HG03469 (cell line): ENCODE measurements at regions not wholly inside any gene's neighbourhood (a gene's known extent, or its start where the extent isn't known, plus 50 kb on each side); places are given as distances from the start of the nearest gene placed in this dataset.
"Not testable (repeated sequence)": the region's sequence is repeated elsewhere in the genome, so short reads cannot be mapped to it uniquely, and the experiment has no call there.

Experiments used
- ATAC-seq: cut with Tn5 transposase; IDR thresholded peaks from one replicate; pipeline ENCODE4 v1.9.1; 2021; ENCODE audit warnings: mild to moderate bottlenecking, moderate library complexity, moderate number of reproducible peaks; ENCODE audit not compliant: unreplicated experiment

DNA sequence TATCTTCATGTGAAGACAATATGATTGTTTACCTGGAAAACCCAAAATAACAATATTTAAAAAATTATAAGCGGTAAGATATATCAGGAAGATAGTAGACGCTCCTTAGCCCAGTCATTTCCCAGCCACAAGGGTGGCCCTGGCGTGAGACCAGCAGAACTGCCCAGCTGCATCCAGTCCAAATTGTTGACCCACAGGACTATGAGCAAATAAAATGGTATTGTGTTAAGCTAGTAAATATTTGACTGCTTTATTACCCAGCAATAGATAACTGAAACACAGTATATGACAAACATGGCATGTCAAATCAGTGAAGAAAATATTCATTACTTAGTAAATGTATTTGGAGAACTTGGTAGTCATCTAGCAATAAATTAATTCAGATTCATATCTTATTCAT lies 294.3 kb upstream of the SPAG17 start:
- ATAC-seq = no peak

DNA sequence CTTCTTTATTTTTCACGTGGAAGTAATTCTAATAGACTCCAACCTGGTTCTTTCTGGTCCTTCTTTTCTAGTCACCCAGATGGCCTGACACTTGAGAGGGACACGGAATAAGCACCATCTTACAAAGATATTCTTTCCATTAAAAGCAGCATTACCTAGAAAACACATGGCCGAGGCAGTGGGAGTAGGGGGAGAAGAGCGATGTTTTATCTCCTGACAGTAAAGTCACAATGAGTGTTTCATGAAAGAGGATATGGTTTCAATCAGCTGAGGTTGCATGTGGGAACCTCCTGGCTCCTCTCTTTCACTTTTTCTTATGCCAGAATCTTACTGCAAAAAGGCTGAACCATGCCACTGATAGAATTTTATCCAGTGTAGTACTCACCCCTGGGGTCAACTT lies 288.8 kb upstream of the SPAG17 start:
- ATAC-seq = no peak

DNA sequence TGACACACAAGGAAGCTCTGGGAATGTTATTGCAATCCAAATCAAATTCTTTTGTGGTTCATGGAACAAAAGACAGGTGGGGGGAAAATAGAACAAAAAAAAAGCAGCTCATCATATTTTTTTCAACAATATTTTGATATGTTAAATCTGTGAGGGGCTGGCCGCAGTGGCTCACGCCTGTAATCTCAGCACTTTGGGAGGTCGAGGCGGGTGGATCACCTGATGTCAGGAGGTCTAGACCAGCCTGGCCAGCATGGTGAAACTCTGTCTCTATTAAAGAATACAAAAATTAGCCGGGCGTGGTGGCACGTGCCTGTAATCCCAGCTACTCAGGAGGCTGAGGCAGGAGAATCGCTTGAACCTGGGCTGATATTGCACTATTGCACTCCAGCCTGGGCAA lies 279.4 kb upstream of the SPAG17 start:
- not testable (repeated sequence) for ATAC-seq

DNA sequence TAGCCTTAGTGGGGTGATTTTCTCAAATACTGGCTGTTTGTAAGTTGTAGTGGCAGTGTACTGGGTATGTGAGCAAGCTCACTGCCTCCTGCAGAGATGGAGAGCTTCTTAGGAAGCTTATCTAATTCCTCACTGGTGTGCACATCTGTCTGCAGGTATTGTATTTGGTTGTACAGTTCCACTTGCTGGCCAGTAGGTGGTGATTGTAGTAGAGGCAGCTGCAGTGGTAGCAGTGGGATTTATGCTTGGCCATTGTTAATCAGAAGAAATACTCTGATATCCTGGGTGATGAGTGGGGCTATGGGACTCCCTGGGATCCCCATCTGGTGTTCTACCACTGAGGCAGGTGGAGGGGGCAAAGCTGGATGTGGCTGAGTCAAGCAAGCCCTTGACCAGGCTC lies 276.1 kb upstream of the SPAG17 start:
- ATAC-seq = no peak

DNA sequence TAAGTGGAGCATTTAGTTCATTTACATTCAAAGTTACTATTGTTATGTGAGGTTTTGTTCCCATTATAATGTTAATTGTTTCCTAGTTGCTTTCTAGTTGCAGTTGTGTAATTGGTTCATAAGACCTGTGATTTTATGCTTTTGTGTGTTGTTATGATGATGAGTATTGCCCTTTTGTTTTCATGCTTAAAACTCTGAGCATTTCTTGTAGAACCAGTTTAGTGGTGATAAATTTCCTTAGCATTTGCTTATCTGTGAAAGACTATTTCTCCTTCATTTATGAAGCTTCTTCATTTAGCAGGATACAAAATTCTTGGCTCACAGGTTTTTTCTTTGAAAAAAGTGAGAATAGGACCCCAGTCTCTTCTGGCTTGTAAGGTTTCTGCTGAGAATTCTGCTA lies 274.8 kb upstream of the SPAG17 start:
- ATAC-seq = no peak

DNA sequence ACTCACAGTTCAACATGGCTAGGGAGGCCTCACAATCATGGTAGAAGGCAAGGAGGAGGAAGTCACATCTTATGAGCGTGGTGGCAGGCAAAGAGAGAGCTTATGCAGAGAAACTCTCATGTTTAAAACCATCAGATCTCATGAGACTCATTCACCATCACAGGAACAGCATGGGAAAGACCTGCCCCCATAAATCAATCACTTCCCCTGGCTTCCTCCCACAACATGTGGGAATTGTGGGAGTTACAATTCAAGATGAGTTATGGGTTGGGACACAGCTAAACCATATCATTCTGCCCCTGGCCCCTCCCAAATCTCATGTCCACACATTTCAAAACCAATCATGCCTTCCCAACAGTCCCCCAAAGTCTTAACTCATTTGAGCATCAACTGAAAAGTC lies 268.8 kb upstream of the SPAG17 start:
- not testable (repeated sequence) for ATAC-seq

DNA sequence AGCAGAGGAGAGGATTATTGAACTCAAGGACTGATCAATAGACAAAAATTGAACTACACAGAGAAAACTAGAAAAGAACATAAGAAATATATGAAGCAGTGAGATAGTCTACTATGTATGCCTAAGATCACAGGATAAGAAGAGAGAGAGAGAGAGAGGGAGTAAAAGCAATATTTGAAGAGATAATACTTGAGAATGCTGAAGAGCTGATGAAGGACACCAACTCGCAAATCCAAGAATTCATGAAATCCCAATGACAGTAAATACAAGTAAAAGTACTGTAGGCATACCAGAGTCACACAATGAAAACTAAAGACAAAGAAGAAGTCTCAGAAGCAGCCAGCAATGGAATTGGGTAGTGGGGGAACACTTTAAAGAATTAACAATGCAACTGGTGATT lies 260.1 kb upstream of the SPAG17 start:
- ATAC-seq = no peak

DNA sequence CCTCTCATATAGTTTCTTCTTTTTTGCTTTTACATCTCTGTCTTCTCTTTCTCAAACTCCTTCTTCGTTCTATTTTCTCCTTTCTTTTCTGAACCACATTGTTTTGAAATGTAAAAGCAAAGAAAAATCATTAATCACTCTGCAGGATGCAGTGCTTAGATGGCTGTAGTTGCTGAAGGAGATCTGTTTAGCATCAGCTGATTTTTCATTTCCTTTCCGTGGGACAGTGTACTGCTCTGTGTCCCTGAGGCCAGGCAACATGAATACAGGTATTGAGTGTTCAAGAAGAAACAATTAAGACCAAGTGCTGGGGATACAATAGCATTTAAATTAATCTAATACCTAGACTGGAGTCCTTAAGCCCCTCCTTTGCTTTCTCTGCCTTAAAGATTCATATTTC lies 257.2 kb upstream of the SPAG17 start:
- no peak for ATAC-seq

DNA sequence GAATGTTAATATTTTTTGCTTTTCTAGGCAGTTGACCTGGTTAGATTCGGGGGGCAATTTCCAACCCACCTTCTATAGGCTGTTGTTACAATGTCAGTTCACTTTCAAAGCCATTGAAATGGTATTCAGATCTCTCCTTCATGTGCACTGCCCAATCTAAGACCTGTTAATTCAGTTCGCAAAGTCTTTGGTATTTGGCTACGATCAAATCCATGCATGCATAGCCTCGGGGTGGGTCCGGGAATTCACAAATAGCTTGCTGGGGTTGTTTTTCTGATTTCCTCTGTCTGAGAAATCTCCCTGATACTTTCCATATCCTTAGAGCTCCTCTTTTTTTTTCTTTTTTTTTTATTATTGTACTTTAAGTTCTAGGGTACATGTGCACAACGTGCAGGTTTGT lies 252.6 kb upstream of the SPAG17 start:
- no peak for ATAC-seq

DNA sequence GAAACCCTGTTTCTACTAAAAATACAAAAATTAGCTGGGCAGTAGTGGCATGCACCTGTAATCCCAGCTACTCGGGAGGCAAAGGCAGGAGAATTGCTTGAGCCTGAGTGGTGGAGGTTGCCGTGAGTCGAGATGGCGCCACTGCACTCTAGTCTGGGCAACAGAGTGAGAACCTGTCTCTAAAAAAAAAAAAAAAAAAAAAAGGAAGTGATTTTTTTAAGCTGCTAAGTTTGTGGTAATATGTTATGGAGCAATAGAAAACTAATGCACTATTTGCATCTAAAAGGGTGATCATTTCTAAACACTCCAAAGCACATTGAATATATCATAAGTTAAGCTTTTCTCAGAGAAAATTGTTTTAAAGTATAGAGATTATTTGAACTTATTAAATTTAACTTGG lies 244.8 kb upstream of the SPAG17 start:
- no peak for ATAC-seq

DNA sequence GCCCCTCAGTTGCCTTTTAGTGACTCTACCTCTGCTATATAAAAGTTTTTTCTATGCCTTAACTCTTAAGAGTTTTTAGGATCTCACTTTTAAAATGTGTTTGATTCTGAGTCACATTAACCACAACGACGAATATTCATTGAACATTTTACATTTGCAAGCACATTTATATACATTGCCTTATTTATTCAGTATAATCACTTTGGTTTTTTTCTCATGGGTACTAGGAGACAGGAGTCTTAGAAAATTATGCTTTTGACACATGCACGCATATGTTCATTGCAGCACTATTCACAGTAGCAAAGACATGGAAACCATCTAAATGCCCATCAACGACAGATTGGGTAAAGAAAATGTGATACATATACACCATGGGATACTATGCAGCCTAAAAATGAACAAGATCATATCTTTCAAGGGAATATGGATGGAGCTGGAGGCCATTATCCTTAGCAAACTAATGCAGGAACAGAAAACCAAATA lies 236.9 kb upstream of the SPAG17 start:
- no peak for ATAC-seq

DNA sequence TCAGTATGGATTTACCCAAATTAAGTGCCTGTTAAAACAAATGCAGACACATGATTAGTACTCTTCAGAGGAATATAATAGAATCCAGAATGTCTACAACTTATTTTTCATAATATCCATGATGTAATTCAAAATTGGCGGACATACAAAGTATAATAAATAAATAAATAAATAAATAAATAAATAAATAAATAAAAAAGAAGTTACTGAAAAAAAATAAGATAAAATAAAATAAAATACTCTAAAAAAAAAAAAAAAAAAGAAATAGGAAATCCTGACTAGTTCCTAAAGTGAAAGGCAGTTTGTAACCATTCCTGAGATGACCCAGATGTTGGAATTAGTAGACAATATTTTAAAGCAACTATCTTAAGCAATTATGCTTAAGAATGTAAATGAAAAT lies 219.0 kb upstream of the SPAG17 start:
- ATAC-seq = no peak

DNA sequence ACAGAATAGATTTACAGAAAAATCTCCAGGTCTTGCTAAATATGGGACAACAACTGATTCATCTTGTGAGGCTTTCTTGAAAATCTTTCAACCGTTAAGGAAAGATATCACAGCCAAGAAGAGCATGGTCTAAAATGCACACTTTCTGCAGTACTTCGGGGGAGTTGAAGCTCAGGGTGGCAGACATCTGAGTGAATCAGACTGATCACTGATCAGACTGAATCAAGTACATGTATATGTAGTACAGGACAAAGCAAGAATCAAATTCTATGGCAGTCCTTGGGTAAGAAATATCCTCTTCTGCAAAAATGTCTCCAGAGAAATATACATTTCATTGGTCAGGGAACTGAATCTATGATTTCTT lies 212.4 kb upstream of the SPAG17 start:
- ATAC-seq = no peak

DNA sequence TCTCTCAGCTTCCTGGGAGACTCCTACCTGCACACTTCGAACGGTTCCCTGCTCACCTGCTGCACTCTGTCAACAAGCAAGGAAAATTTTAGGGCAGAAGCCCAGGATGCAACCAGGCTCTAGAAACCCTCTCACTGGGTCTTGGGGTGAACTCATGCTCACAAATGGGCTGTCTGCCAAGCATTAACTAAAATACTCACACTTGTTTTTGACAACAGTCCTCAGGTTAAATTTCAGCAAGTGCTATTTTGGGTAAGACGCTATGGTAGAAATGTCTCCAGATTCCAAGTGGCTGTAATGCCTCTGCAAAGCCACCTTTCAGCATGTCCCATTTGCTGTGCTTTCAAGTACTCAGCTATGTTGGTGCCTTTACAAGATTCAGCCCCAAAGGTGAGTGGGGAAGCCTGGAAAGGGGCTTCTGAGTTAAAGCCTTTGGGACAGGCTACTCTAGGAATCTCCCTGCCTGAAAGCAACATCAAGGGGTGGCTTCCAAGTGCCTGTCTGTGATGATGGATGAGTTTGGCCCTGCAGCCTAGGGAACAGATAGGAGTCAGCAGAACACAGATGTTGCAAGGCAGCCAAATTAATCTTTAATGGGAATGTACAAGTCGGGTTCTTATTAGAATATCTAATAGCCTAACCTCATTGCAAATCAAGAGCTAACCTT lies 211.9 kb upstream of the SPAG17 start:
- no peak for ATAC-seq

DNA sequence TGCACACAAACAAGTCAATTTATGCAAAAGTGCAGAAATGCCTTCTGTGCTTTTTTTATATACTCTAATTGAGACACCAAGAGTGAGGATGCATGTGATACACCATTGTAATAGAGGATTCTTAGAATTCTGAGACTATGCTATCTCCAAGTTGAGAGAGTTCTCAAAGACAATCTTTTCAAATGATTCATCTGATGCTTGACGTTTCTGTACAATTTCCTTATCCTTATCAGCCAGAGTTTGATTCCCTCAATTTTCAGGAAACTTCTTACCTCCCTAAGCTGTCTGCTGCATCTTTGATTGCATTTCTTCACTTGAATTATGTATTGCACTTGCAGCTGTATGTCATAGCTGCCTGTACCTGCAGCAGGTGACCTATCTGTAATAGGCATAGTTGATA lies 211.3 kb upstream of the SPAG17 start:
- no peak for ATAC-seq

DNA sequence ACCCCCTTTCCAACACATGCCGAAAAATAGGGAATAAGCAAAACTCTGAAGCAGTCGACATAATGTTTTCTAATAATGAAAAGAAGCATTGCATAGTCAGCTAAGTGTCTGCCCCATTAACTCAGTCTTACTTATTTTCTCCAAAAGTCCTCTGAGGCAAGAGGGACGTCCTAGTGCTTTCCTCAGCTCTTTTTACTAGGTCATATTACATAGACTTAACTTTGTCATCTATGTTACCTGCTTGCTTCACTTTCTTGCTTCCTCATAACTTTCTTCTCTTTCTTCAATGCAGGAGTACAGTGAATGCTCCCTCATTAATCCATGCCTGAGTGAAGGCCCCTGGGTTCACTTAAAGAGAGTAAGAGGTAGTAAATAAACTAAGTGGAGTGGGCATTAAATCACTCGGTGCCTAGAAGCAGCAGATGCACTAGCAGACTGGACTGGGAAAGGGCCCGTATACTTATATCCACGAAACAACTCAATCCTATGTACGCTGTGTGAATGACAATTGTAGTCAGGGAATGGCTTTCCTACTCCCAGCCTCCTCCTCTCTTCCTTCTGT lies 210.5 kb upstream of the SPAG17 start:
- no peak for ATAC-seq

DNA sequence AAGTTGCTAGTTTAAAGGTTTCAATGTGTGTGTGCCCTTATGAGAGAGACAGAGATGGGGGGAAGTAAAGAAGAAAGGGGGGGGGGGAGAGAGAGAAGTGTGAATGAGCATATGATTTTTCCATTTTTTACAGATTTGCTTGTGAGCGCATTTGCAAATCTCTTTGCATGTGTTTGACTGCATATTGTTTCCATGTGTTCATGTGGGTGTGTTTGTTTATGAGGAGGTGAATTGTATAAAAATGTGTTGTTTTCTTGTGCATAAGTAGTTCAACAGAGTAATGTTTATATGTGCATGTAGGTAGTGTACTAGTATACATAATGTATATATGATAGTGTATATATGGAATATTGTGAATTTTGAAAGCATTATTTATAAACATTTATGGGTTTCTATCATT lies 205.9 kb upstream of the SPAG17 start:
- ATAC-seq = no peak

DNA sequence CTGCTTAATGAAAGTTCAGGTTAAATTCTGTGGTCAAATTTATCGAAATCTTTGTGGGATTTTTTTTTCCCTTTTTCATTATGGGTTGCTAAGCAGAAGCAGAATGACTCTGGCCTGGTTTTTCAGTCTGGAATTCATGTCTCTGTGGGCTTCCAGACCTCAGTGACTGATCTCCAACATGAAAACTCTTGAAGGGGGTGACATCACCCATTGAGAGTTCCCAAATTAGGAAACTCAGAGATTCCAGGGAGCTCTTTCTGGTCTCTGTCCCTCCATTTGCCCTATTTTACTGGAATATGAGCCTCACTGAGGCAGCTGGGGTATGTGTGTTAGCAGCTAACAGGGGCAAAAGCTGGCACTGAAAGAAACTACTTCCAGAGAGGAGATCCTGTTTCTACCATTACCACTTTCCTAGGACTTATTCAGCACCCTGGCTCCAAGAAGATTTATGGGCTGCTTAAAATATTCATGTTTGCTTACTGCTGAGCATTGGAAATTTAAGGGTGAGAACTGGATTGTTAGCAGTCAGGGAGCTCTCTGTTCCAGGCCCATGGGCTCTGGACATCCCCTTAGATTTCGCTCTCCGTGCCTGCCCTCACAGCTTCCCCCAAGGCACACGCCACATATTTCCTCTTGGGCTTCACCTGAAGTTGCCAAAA lies 203.4 kb upstream of the SPAG17 start:
- no peak for ATAC-seq

DNA sequence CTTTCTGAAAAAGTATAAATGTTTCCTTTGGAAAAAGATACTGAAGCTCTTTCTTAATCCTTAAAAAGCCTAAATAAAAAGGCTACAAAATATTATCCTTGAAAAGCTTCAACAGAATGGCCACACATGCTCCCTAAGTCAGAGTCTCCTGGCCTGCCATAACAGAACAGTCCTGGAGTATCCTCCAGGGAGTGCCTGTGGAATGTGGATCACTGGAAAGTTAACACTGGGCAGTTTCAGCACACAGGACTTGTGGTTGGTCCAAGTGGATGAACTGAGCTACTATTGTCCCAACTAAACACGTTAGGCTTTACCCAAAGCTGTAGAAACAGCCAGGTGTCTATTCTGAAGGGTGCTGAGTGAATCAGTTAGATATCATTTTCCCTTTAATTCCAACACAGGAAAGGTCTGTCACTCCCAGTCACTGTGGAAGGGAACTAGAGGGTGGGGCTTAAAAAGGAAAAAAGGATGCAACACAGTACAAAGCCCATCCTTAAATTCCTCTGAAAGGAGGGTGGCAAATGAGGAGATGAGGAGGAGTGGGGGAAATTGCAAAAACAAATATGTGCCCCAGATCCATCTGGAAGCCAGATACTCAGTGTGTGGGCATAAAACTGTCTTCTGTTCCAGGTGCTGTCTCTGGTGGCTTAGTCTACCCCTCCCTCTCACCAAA lies 196.3 kb upstream of the SPAG17 start:
- ATAC-seq = no peak

DNA sequence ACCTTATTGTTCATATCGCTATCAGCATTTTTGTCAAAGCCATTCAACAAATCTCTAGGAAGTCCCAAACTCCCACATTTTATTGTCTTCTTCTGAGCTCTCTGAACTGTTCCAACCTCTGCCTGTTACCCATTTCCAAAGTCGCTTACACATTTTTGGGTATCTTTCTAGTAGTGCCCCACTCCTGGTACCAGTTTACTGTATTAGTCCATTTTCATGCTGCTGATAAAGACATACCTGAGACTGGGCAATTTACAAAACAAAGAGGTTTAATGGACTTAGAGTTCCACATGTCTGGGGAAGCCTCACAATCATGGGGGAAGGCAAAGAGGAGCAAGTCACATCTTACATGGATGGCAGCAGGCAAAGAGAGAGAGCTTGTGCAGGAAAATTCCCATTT lies 192.2 kb upstream of the SPAG17 start:
- ATAC-seq = not testable (repeated sequence)

DNA sequence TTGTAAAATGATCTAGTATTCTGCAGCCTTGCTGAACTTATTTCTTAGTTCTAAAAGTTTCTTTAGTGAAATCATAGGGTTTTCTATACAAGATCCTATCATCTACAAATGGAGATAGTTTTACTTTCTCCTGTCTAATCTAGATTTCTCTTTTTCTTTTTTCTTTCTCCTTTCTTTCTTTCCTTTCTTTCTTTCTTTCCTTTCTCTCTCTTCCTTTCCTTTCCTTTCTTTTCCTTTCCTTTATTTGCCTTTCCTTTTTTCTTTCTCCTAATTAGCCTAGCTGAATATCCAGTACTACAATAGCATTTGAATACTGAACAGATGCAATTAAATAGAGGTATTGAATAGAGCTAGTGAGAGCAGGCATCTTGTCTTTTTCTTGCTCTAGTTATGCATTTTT lies 186.6 kb upstream of the SPAG17 start:
- no peak for ATAC-seq

DNA sequence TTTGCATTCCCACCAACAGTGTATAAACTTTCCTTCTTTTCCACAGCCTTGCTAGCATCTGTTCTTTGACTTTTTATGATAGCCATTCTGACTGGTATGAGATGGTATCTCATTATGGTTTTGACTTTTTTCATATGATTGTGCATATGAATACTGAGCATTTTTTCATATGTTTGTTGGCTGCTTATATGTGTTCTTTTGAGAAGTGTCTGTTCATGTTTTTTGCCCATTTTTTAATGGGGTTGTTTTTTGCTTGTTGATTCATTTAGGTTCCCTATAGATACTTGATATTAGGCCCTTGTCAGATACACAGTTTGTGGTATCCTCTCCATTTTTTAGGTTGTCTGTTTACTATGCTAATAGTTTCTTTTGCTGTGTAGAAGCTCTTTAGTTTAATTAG lies 185.8 kb upstream of the SPAG17 start:
- no peak for ATAC-seq
